ENCODE measurements at regions not wholly inside any gene's neighbourhood (a gene's known extent, or its start where the extent isn't known, plus 50 kb on each side); places are given as distances from the start of the nearest gene placed in this dataset.

GRCh38 chr5:82655078-82655477 is 376.9 kb upstream of the RPS23 start:
- no peaks in the 10 kb centered on the region for H3K27me3 ChIP-seq (ENCODE audit: insufficient read depth, low read length, poor library complexity)
- H3K9ac ChIP-seq (ENCODE audit: low read depth, low read length): no peak overlapping the region
- no peaks in the 10 kb centered on the region for H3K9me3 ChIP-seq (ENCODE audit: insufficient read depth, low read length, severe bottlenecking)
- H3K4me2 ChIP-seq (ENCODE audit: insufficient read depth, low read length): no peak overlapping the region
- ATAC-seq (ENCODE audit: insufficient read depth, low read depth) (peak; percentile 29; the same call in 1 of the 3 replicates), DNase-seq (no peak)
- peak overlapping the region; percentile 36 for H3K27ac ChIP-seq (ENCODE audit: low read length)
- peaks cover 32% of the 10 kb centered on the region for H3K4me1 ChIP-seq (ENCODE audit: insufficient read depth, low read length)
- TF ChIP-seq CTCF (IDR thresholded peaks at IDR 0.05; ENCODE audit: borderline replicate concordance, extremely low read depth, low read length, poor library complexity, severe bottlenecking) (no peak), EZH2 (IDR thresholded peaks at IDR 0.05; ENCODE audit: borderline replicate concordance, low read depth, low read length, severe bottlenecking) (no peak)
- H2AFZ ChIP-seq (ENCODE audit: low read depth, low read length): peak overlapping the region; percentile 41; the same call in 1 of the 2 replicates
- H3K4me3 ChIP-seq (ENCODE audit: low read depth in 1 of 2, low read length in 2 of 2): no peak overlapping the region
- no peaks in the 10 kb centered on the region for H3K36me3 ChIP-seq (ENCODE audit: insufficient read depth, low read length)
- H4K20me1 ChIP-seq (ENCODE audit: insufficient read depth, low read length): no peaks in the 10 kb centered on the region
- no peaks in the 10 kb centered on the region for H3K79me2 ChIP-seq (ENCODE audit: insufficient read depth, low read length)

- H3K9me3 ChIP-seq (ENCODE audit: insufficient read depth, low read length, severe bottlenecking): no peaks in the 10 kb centered on the region
- no peak overlapping the region for H3K4me3 ChIP-seq (ENCODE audit: low read depth in 1 of 2, low read length in 2 of 2)
- H3K4me1 ChIP-seq (ENCODE audit: insufficient read depth, low read length): peaks cover 6% of the 10 kb centered on the region
- no peak for TF ChIP-seq EZH2 (IDR thresholded peaks at IDR 0.05; ENCODE audit: borderline replicate concordance, low read depth, low read length, severe bottlenecking)
- TF ChIP-seq CTCF (IDR thresholded peaks at IDR 0.05; ENCODE audit: borderline replicate concordance, extremely low read depth, low read length, poor library complexity, severe bottlenecking): no peak
- H3K27me3 ChIP-seq (ENCODE audit: insufficient read depth, low read length, poor library complexity): no peaks in the 10 kb centered on the region
- no peak for ATAC-seq (ENCODE audit: insufficient read depth, low read depth)
- H2AFZ ChIP-seq (ENCODE audit: low read depth, low read length): no peak overlapping the region
- H3K9ac ChIP-seq (ENCODE audit: low read depth, low read length): no peak overlapping the region
- H3K36me3 ChIP-seq (ENCODE audit: insufficient read depth, low read length): no peaks in the 10 kb centered on the region
- H3K27ac ChIP-seq (ENCODE audit: low read length): no peak overlapping the region
- H3K79me2 ChIP-seq (ENCODE audit: insufficient read depth, low read length): no peaks in the 10 kb centered on the region
- no peak for DNase-seq
- H4K20me1 ChIP-seq (ENCODE audit: insufficient read depth, low read length): no peaks in the 10 kb centered on the region
- no peak overlapping the region for H3K4me2 ChIP-seq (ENCODE audit: insufficient read depth, low read length)
Measured at GRCh38 chr5:82649943-82650342, 371.8 kb upstream of the RPS23 start.

GRCh38 chr5:82644766-82645165 is 366.6 kb upstream of the RPS23 start:
- H3K9me3 ChIP-seq (ENCODE audit: insufficient read depth, low read length, severe bottlenecking): no peaks in the 10 kb centered on the region
- no peaks in the 10 kb centered on the region for H4K20me1 ChIP-seq (ENCODE audit: insufficient read depth, low read length)
- H3K27ac ChIP-seq (ENCODE audit: low read length): no peak overlapping the region
- no peak for TF ChIP-seq CTCF (IDR thresholded peaks at IDR 0.05; ENCODE audit: borderline replicate concordance, extremely low read depth, low read length, poor library complexity, severe bottlenecking)
- no peak for TF ChIP-seq EZH2 (IDR thresholded peaks at IDR 0.05; ENCODE audit: borderline replicate concordance, low read depth, low read length, severe bottlenecking)
- H3K79me2 ChIP-seq (ENCODE audit: insufficient read depth, low read length): no peaks in the 10 kb centered on the region
- no peak overlapping the region for H3K4me3 ChIP-seq (ENCODE audit: low read depth in 1 of 2, low read length in 2 of 2)
- H3K9ac ChIP-seq (ENCODE audit: low read depth, low read length): no peak overlapping the region
- no peak overlapping the region for H2AFZ ChIP-seq (ENCODE audit: low read depth, low read length)
- H3K4me1 ChIP-seq (ENCODE audit: insufficient read depth, low read length): peaks cover 26% of the 10 kb centered on the region
- no peak for DNase-seq
- no peaks in the 10 kb centered on the region for H3K36me3 ChIP-seq (ENCODE audit: insufficient read depth, low read length)
- ATAC-seq (ENCODE audit: insufficient read depth, low read depth): no peak
- H3K4me2 ChIP-seq (ENCODE audit: insufficient read depth, low read length): no peak overlapping the region
- H3K27me3 ChIP-seq (ENCODE audit: insufficient read depth, low read length, poor library complexity): no peaks in the 10 kb centered on the region

- Histone ChIP-seq H3K4me2 (ENCODE audit: insufficient read depth, low read length) (no peak overlapping the region), H2AFZ (ENCODE audit: low read depth, low read length) (no peak overlapping the region)
Measured at GRCh38 chr5:82644229-82644628, 366.1 kb upstream of the RPS23 start.

More at GRCh38 chr5:82644229-82644628, 366.1 kb upstream of the RPS23 start:
- Histone ChIP-seq H3K9me3 (ENCODE audit: insufficient read depth, low read length, severe bottlenecking) (no peaks in the 10 kb centered on the region), H3K4me1 (ENCODE audit: insufficient read depth, low read length) (peaks cover 31% of the 10 kb centered on the region), H3K4me3 (ENCODE audit: low read depth in 1 of 2, low read length in 2 of 2) (no peak overlapping the region), H3K9ac (ENCODE audit: low read depth, low read length) (no peak overlapping the region), H3K36me3 (ENCODE audit: insufficient read depth, low read length) (no peaks in the 10 kb centered on the region), H3K27ac (ENCODE audit: low read length) (no peak overlapping the region), H4K20me1 (ENCODE audit: insufficient read depth, low read length) (no peaks in the 10 kb centered on the region), H3K79me2 (ENCODE audit: insufficient read depth, low read length) (no peaks in the 10 kb centered on the region), H3K27me3 (ENCODE audit: insufficient read depth, low read length, poor library complexity) (no peaks in the 10 kb centered on the region)
- DNase-seq (no peak), ATAC-seq (ENCODE audit: insufficient read depth, low read depth) (no peak)
- TF ChIP-seq EZH2 (IDR thresholded peaks at IDR 0.05; ENCODE audit: borderline replicate concordance, low read depth, low read length, severe bottlenecking) (no peak), CTCF (IDR thresholded peaks at IDR 0.05; ENCODE audit: borderline replicate concordance, extremely low read depth, low read length, poor library complexity, severe bottlenecking) (no peak)

Data from DND-41 (cell line).